Caco-2 (cell line): ENCODE measurements at regions not wholly inside any gene's neighbourhood (a gene's known extent, or its start where the extent isn't known, plus 50 kb on each side); places are given as distances from the start of the nearest gene placed in this dataset.

Experiments used
- BruUV-seq: library from RNA; stranded (reverse); fragments of 400-500 nt; replicated peaks from 2 replicates; lab custom pipeline; 2021; lab: Mats Ljungman, UMichigan
- CTCF ChIA-PET: fragments of 300-600 bp; sonication (Branson Sonifier 250); formaldehyde crosslinking; loops from one replicate; lab custom pipeline; 2022; ENCODE audit warnings: antibody characterized with exemption; lab: Charles Lee
- POLR2A ChIA-PET: fragments of 300-600 bp; sonication (Branson Sonifier 250); formaldehyde crosslinking; loops from one replicate; lab custom pipeline; 2022; ENCODE audit warnings: antibody characterized with exemption; lab: Charles Lee
- DNase-seq, 2 experiments: peaks; one replicate each; pipeline versions ENCODE4 v3.0.0 to v3.0.0-alpha.2; 2020 to 2022
- H3K27me3 ChIP-seq: replicated peaks from 2 replicates; pipeline ENCODE4 v1.6.0; 2011; ENCODE audit warnings: low read length; ENCODE audit not compliant: control insufficient read depth, insufficient read depth
- H3K36me3 ChIP-seq: 2 replicates; pipeline ENCODE4 v1.5.1; 2011; ENCODE audit warnings: low read length; ENCODE audit not compliant: control insufficient read depth, insufficient read depth
- H3K4me1 ChIP-seq: fragments of 250-450 bp; sonication (Bioruptor Pico); 2 replicates; pipeline ENCODE4 v1.5.1; 2020; ENCODE audit warnings: mild to moderate bottlenecking
- H3K4me3 ChIP-seq: 2 replicates; pipeline ENCODE4 v1.5.1; 2011; ENCODE audit warnings: low read depth, mild to moderate bottlenecking, control low read depth, low read length
- H3K9me3 ChIP-seq: fragments of 250-450 bp; sonication (Bioruptor Pico); 2 replicates; pipeline ENCODE4 v1.5.1; 2020; ENCODE audit warnings: mild to moderate bottlenecking, moderate library complexity
- H3K27ac Mint-ChIP-seq: one replicate; pipeline ENCODE4 v1.8.0; 2022; ENCODE audit warnings: mixed read lengths; ENCODE audit not compliant: unreplicated experiment
- H3K27me3 Mint-ChIP-seq: one replicate; pipeline ENCODE4 v1.8.0; 2022; ENCODE audit warnings: mixed read lengths; ENCODE audit not compliant: insufficient read depth, unreplicated experiment
- H3K36me3 Mint-ChIP-seq: one replicate; pipeline ENCODE4 v1.8.0; 2022; ENCODE audit warnings: mild to moderate bottlenecking, mixed read lengths; ENCODE audit not compliant: insufficient read depth, unreplicated experiment
- H3K4me1 Mint-ChIP-seq: one replicate; pipeline ENCODE4 v1.8.0; 2022; ENCODE audit warnings: low read depth, mixed read lengths; ENCODE audit not compliant: unreplicated experiment
- H3K4me3 Mint-ChIP-seq: one replicate; pipeline ENCODE4 v1.8.0; 2022; ENCODE audit warnings: mild to moderate bottlenecking, moderate library complexity, mixed read lengths; ENCODE audit not compliant: unreplicated experiment
- H3K9me3 Mint-ChIP-seq: one replicate; pipeline ENCODE4 v1.8.0; 2022; ENCODE audit warnings: mixed read lengths; ENCODE audit not compliant: unreplicated experiment
- CTCF ChIP-seq, 2 experiments: fragments of 200-600 bp in 1 of 2; IDR thresholded peaks; 1 replicate in 1 of 2; 2 replicates in 1 of 2; pipeline versions ENCODE4 v1.5.1 to v1.8.0; 2011 to 2022; ENCODE audit warnings: antibody characterized with exemption in 1 of 2, control low read depth in 1 of 2, inconsistent platforms in 1 of 2, low read depth in 1 of 2, low read length in 1 of 2, mild to moderate bottlenecking in 1 of 2, moderate library complexity in 1 of 2; ENCODE audit not compliant: insufficient read depth in 1 of 2, severe bottlenecking in 1 of 2, unreplicated experiment in 1 of 2
- intact Hi-C: fragments of 100-400 bp; cut with micrococcal nuclease; formaldehyde crosslinking; loops from one replicate; pipeline ENCODE4 v1.10.0; 2022; ENCODE audit not compliant: unreplicated experiment

GRCh38 chr2:238667639-238668038 lies 180.2 kb upstream of the TWIST2 start:
- no peaks in the 10 kb centered on the region for H3K4me1 ChIP-seq
- ChIA-PET CTCF (no interaction called here), POLR2A (no interaction called here)
- H3K4me1 Mint-ChIP-seq: no peaks in the 10 kb centered on the region
- TF ChIP-seq CTCF (IDR thresholded peaks at IDR 0.05; ENCODE audit: insufficient read depth in 1 of 2, low read depth in 1 of 2, low read length in 1 of 2, severe bottlenecking in 1 of 2, unreplicated experiment in 1 of 2): no peak
- H3K9me3 ChIP-seq: no peaks in the 10 kb centered on the region
- H3K27ac Mint-ChIP-seq: no peak overlapping the region
- peaks cover 11% of the 10 kb centered on the region for H3K27me3 Mint-ChIP-seq
- BruUV-seq: no TSS peak
- no peak for DNase-seq
- no peak overlapping the region for H3K4me3 Mint-ChIP-seq
- H3K27me3 ChIP-seq: no peaks in the 10 kb centered on the region
- no peaks in the 10 kb centered on the region for H3K36me3 ChIP-seq
- H3K4me3 ChIP-seq: no peak overlapping the region
- intact Hi-C loops: no loop called here
- H3K9me3 Mint-ChIP-seq: peaks cover 10% of the 10 kb centered on the region
- H3K36me3 Mint-ChIP-seq: no peaks in the 10 kb centered on the region

- intact Hi-C loops: no loop called here
- H3K4me1 Mint-ChIP-seq: no peaks in the 10 kb centered on the region
These were observed 179.5 kb upstream of the TWIST2 start for GRCh38 chr2:238668426-238668825.

GRCh38 chr2:238669046-238669445 lies 178.8 kb upstream of the TWIST2 start:
- Mint-ChIP-seq H3K4me1 (no peaks in the 10 kb centered on the region), H3K9me3 (peaks cover 12% of the 10 kb centered on the region), H3K4me3 (no peak overlapping the region), H3K27me3 (peaks cover 11% of the 10 kb centered on the region), H3K36me3 (no peaks in the 10 kb centered on the region), H3K27ac (no peak overlapping the region)
- Histone ChIP-seq H3K4me1 (no peaks in the 10 kb centered on the region), H3K4me3 (no peak overlapping the region), H3K9me3 (no peaks in the 10 kb centered on the region), H3K36me3 (no peaks in the 10 kb centered on the region), H3K27me3 (no peaks in the 10 kb centered on the region)
- CTCF ChIA-PET: no interaction called here
- TF ChIP-seq CTCF (IDR thresholded peaks at IDR 0.05; ENCODE audit: insufficient read depth in 1 of 2, low read depth in 1 of 2, low read length in 1 of 2, severe bottlenecking in 1 of 2, unreplicated experiment in 1 of 2): no peak
- BruUV-seq: no TSS peak
- DNase-seq: no peak
- POLR2A ChIA-PET: no interaction called here
- intact Hi-C loops: no loop called here

More at GRCh38 chr2:238668426-238668825, 179.5 kb upstream of the TWIST2 start:
- Mint-ChIP-seq H3K9me3 (peaks cover 12% of the 10 kb centered on the region), H3K27me3 (peaks cover 11% of the 10 kb centered on the region), H3K27ac (no peak overlapping the region), H3K36me3 (no peaks in the 10 kb centered on the region), H3K4me3 (no peak overlapping the region)
- DNase-seq: no peak
- POLR2A ChIA-PET: no interaction called here
- CTCF ChIA-PET: no interaction called here
- Histone ChIP-seq H3K9me3 (no peaks in the 10 kb centered on the region), H3K4me3 (no peak overlapping the region), H3K4me1 (no peaks in the 10 kb centered on the region), H3K27me3 (no peaks in the 10 kb centered on the region), H3K36me3 (no peaks in the 10 kb centered on the region)
- no peak for TF ChIP-seq CTCF (IDR thresholded peaks at IDR 0.05; ENCODE audit: insufficient read depth in 1 of 2, low read depth in 1 of 2, low read length in 1 of 2, severe bottlenecking in 1 of 2, unreplicated experiment in 1 of 2)
- BruUV-seq: no TSS peak
